Sigmoid colon (tissue), 4 donors: ENCODE measurements at regions not wholly inside any gene's neighbourhood (a gene's known extent, or its start where the extent isn't known, plus 50 kb on each side); places are given as distances from the start of the nearest gene placed in this dataset.

Experiments used
- CTCF ChIP-seq, 4 experiments: fragments of 450-650 bp in 3 of 4; fragments of 200-600 bp in 1 of 4; IDR thresholded peaks; one replicate each; pipeline ENCODE4 v1.5.1; 2016 to 2019; ENCODE audit warnings: antibody characterized with exemption in 4 of 4, mild to moderate bottlenecking in 3 of 4, moderate library complexity in 2 of 4
- EP300 ChIP-seq, 4 donors: sonication (generic); formaldehyde crosslinking; IDR thresholded peaks; one replicate each; pipeline ENCODE4 v1.6.1; 2017; ENCODE audit warnings: antibody characterized with exemption in 4 of 4
- POLR2A ChIP-seq, 2 donors: fragments of 450-650 bp; IDR thresholded peaks; one replicate each; pipeline ENCODE4 v1.6.1; 2016; ENCODE audit warnings: antibody characterized with exemption in 2 of 2, mild to moderate bottlenecking in 2 of 2, moderate library complexity in 2 of 2

- no peak for TF ChIP-seq POLR2A (IDR thresholded peaks at IDR 0.05)
- TF ChIP-seq CTCF (IDR thresholded peaks at IDR 0.05): no peak
- no peak for TF ChIP-seq EP300 (IDR thresholded peaks at IDR 0.05)
Measured at GRCh38 chr14:49982082-49982481, 89.2 kb downstream of the ARF6 start.
